ENCODE measurements at regions not wholly inside any gene's neighbourhood (a gene's known extent, or its start where the extent isn't known, plus 50 kb on each side); places are given as distances from the start of the nearest gene placed in this dataset.

- no peak for TF ChIP-seq CTCF (optimal IDR thresholded peaks at IDR 0.05 in 1 of 3, IDR thresholded peaks at IDR 0.05 in 1 of 3, conservative IDR thresholded peaks at IDR 0.05 in 1 of 3; ENCODE audit: extremely low read depth in 1 of 3, insufficient read depth in 2 of 3, low read length in 3 of 3)
- TF ChIP-seq EZH2 (IDR thresholded peaks at IDR 0.05; ENCODE audit: low read length): no peak
Measured at GRCh38 chr13:99657848-99658260, 156.6 kb downstream of the TM9SF2 start.
